ENCODE measurements at regions not wholly inside any gene's neighbourhood (a gene's known extent, or its start where the extent isn't known, plus 50 kb on each side); places are given as distances from the start of the nearest gene placed in this dataset.

- H3K36me3 ChIP-seq (ENCODE audit: insufficient read depth, low read length), result no peaks in the 10 kb centered on the region
- no peak overlapping the region for H2AFZ ChIP-seq (ENCODE audit: low read depth, low read length)
- no peaks in the 10 kb centered on the region for H3K9me2 ChIP-seq (ENCODE audit: insufficient read depth, low read length)
- no peaks in the 10 kb centered on the region for H3K9me3 ChIP-seq (ENCODE audit: low read length)
- no peak for TF ChIP-seq MXI1 (conservative IDR thresholded peaks at IDR 0.05; ENCODE audit: poor library complexity, severe bottlenecking)
- TF ChIP-seq POLR2AphosphoS5 (IDR thresholded peaks at IDR 0.05), result no peak
- TF ChIP-seq EZH2 (IDR thresholded peaks at IDR 0.05; ENCODE audit: borderline replicate concordance, insufficient read depth, low read length, poor library complexity, severe bottlenecking), result no peak
- TF ChIP-seq SMC3 (conservative IDR thresholded peaks at IDR 0.05; ENCODE audit: poor library complexity), result no peak
- no peak for TF ChIP-seq EP300 (conservative IDR thresholded peaks at IDR 0.05; ENCODE audit: poor library complexity, severe bottlenecking)
- no peak for TF ChIP-seq RAD21 (conservative IDR thresholded peaks at IDR 0.05)
- TF ChIP-seq REST (IDR thresholded peaks at IDR 0.05; ENCODE audit: borderline replicate concordance), result no peak
- TF ChIP-seq CTCF (IDR thresholded peaks at IDR 0.05; ENCODE audit: poor library complexity, severe bottlenecking), result no peak
- TF ChIP-seq TAF1 (IDR thresholded peaks at IDR 0.05; ENCODE audit: low read depth), result no peak
- no peak overlapping the region for H3K4me2 ChIP-seq (ENCODE audit: low read length)
- no peaks in the 10 kb centered on the region for H3F3A ChIP-seq (ENCODE audit: insufficient read depth, low read length, poor library complexity, severe bottlenecking)
- H3K27ac ChIP-seq (ENCODE audit: low read length), result no peak overlapping the region
- H4K20me1 ChIP-seq (ENCODE audit: insufficient read depth), result no peaks in the 10 kb centered on the region
- H3K4me3 ChIP-seq (ENCODE audit: low read length), result no peak overlapping the region
- no peaks in the 10 kb centered on the region for H3K27me3 ChIP-seq (ENCODE audit: insufficient read depth, low read depth, low read length)
- no peaks in the 10 kb centered on the region for H3K79me2 ChIP-seq (replicated peaks; ENCODE audit: insufficient read depth, low read length)
- no peak overlapping the region for H3K9ac ChIP-seq (ENCODE audit: low read length)
Measured at GRCh38 chr1:199335496-199335895, 692.0 kb upstream of the NR5A2 start.

- no peaks in the 10 kb centered on the region for H3F3A ChIP-seq (ENCODE audit: insufficient read depth, low read length, poor library complexity, severe bottlenecking)
- TF ChIP-seq REST (IDR thresholded peaks at IDR 0.05; ENCODE audit: borderline replicate concordance), result no peak
- no peak for TF ChIP-seq CTCF (IDR thresholded peaks at IDR 0.05; ENCODE audit: poor library complexity, severe bottlenecking)
- TF ChIP-seq EP300 (conservative IDR thresholded peaks at IDR 0.05; ENCODE audit: poor library complexity, severe bottlenecking), result no peak
- no peak for TF ChIP-seq EZH2 (IDR thresholded peaks at IDR 0.05; ENCODE audit: borderline replicate concordance, insufficient read depth, low read length, poor library complexity, severe bottlenecking)
- TF ChIP-seq POLR2AphosphoS5 (IDR thresholded peaks at IDR 0.05), result no peak
- no peak for TF ChIP-seq RAD21 (conservative IDR thresholded peaks at IDR 0.05)
- no peak for TF ChIP-seq TAF1 (IDR thresholded peaks at IDR 0.05; ENCODE audit: low read depth)
- no peak for TF ChIP-seq SMC3 (conservative IDR thresholded peaks at IDR 0.05; ENCODE audit: poor library complexity)
- no peak for TF ChIP-seq MXI1 (conservative IDR thresholded peaks at IDR 0.05; ENCODE audit: poor library complexity, severe bottlenecking)
Measured at GRCh38 chr1:199336745-199337640, 690.5 kb upstream of the NR5A2 start.

More at GRCh38 chr1:199336745-199337640, 690.5 kb upstream of the NR5A2 start:
- no peaks in the 10 kb centered on the region for H3K27me3 ChIP-seq (ENCODE audit: insufficient read depth, low read depth, low read length)
- H3K79me2 ChIP-seq (replicated peaks; ENCODE audit: insufficient read depth, low read length), result no peaks in the 10 kb centered on the region
- H3K4me3 ChIP-seq (ENCODE audit: low read length), result no peak overlapping the region
- H4K20me1 ChIP-seq (ENCODE audit: insufficient read depth), result no peaks in the 10 kb centered on the region
- no peak overlapping the region for H2AFZ ChIP-seq (ENCODE audit: low read depth, low read length)
- no peak overlapping the region for H3K4me2 ChIP-seq (ENCODE audit: low read length)
- H3K9me3 ChIP-seq (ENCODE audit: low read length), result no peaks in the 10 kb centered on the region
- no peaks in the 10 kb centered on the region for H3K9me2 ChIP-seq (ENCODE audit: insufficient read depth, low read length)
- H3K9ac ChIP-seq (ENCODE audit: low read length), result no peak overlapping the region
- no peaks in the 10 kb centered on the region for H3K36me3 ChIP-seq (ENCODE audit: insufficient read depth, low read length)
- H3K27ac ChIP-seq (ENCODE audit: low read length), result no peak overlapping the region

Data from neural cell (in vitro differentiated cells).